SK-N-MC (cell line): ENCODE measurements at regions not wholly inside any gene's neighbourhood (a gene's known extent, or its start where the extent isn't known, plus 50 kb on each side); places are given as distances from the start of the nearest gene placed in this dataset.

Experiments used
- DNase-seq: peaks from one replicate; pipeline ENCODE4 v3.0.0-alpha.2; 2011; ENCODE audit warnings: low read depth, low spot score
- H3K27ac ChIP-seq: fragments of 200-600 bp; sonication (generic); 2 replicates; pipeline ENCODE4 v1.5.1; 2016; ENCODE audit warnings: mixed run types
- H3K36me3 ChIP-seq: fragments of 200-600 bp; sonication (generic); 2 replicates; pipeline ENCODE4 v1.6.1; 2017; ENCODE audit warnings: antibody characterized with exemption, low read length, mixed read lengths; ENCODE audit not compliant: insufficient read depth
- H3K4me3 ChIP-seq: fragments of 200-600 bp; sonication (generic); 2 replicates; pipeline ENCODE4 v1.5.1; 2016
- H3K9ac ChIP-seq: fragments of 200-600 bp; sonication (generic); 2 replicates; pipeline ENCODE4 v1.8.0; 2017; ENCODE audit warnings: mixed run types, mixed read lengths; ENCODE audit not compliant: insufficient read length
- H3K9me3 ChIP-seq: fragments of 200-600 bp; sonication (generic); 2 replicates; pipeline ENCODE4 v1.6.1; 2017; ENCODE audit warnings: low read depth, mild to moderate bottlenecking, antibody characterized with exemption, low read length, moderate library complexity, mixed read lengths
- EZH2 ChIP-seq: fragments of 200-600 bp; sonication (generic); IDR thresholded peaks from one replicate; pipeline ENCODE4 v1.6.1; 2017; ENCODE audit warnings: antibody characterized with exemption
- FOXP2 ChIP-seq: optimal IDR thresholded peaks from 2 replicates; pipeline ENCODE3; 2011; ENCODE audit warnings: mild to moderate bottlenecking, moderate library complexity; ENCODE audit not compliant: insufficient read depth; ENCODE audit errors: extremely low read length, control extremely low read depth
- POLR2AphosphoS5 ChIP-seq: IDR thresholded peaks from 2 replicates; pipeline ENCODE4 v1.6.1; 2012; ENCODE audit warnings: mild to moderate bottlenecking, low read depth, low read length, borderline replicate concordance

- no peak for TF ChIP-seq FOXP2
- no peak; the same call in 1 of the 2 replicates for TF ChIP-seq POLR2AphosphoS5
- no peak for TF ChIP-seq EZH2
- no peaks in the 10 kb centered on the region for H3K36me3 ChIP-seq
- H3K9ac ChIP-seq: no peak overlapping the region
- no peak for DNase-seq
- H3K9me3 ChIP-seq: no peaks in the 10 kb centered on the region
- no peak overlapping the region for H3K4me3 ChIP-seq
- H3K27ac ChIP-seq: no peak overlapping the region
These were observed 153.7 kb upstream of the GAP43 start for GRCh38 chr3:115469649-115470048.

GRCh38 chr3:115470254-115470653 lies 153.1 kb upstream of the GAP43 start:
- Histone ChIP-seq H3K36me3 (no peaks in the 10 kb centered on the region), H3K4me3 (no peak overlapping the region), H3K27ac (no peak overlapping the region), H3K9ac (no peak overlapping the region), H3K9me3 (no peaks in the 10 kb centered on the region)
- TF ChIP-seq POLR2AphosphoS5 (no peak), FOXP2 (no peak), EZH2 (no peak)
- no peak for DNase-seq

GRCh38 chr3:115475178-115476041 lies 147.9 kb upstream of the GAP43 start:
- DNase-seq: no peak
- no peak overlapping the region for H3K9ac ChIP-seq
- H3K36me3 ChIP-seq: no peaks in the 10 kb centered on the region
- no peak overlapping the region for H3K27ac ChIP-seq
- H3K9me3 ChIP-seq: no peaks in the 10 kb centered on the region
- H3K4me3 ChIP-seq: no peak overlapping the region
- TF ChIP-seq POLR2AphosphoS5: no peak
- TF ChIP-seq EZH2: no peak
- no peak for TF ChIP-seq FOXP2

GRCh38 chr3:115476472-115476871 lies 146.8 kb upstream of the GAP43 start:
- no peak overlapping the region for H3K4me3 ChIP-seq
- TF ChIP-seq FOXP2 (no peak), EZH2 (no peak), POLR2AphosphoS5 (no peak)
- H3K36me3 ChIP-seq: no peaks in the 10 kb centered on the region
- DNase-seq: no peak
- H3K9ac ChIP-seq: no peak overlapping the region
- H3K27ac ChIP-seq: no peak overlapping the region
- no peaks in the 10 kb centered on the region for H3K9me3 ChIP-seq

- no peak overlapping the region for H3K9ac ChIP-seq
- H3K36me3 ChIP-seq: no peaks in the 10 kb centered on the region
- H3K4me3 ChIP-seq: no peak overlapping the region
- TF ChIP-seq EZH2 (no peak), FOXP2 (no peak), POLR2AphosphoS5 (no peak)
- no peak overlapping the region for H3K27ac ChIP-seq
- DNase-seq: no peak
- no peaks in the 10 kb centered on the region for H3K9me3 ChIP-seq
These were observed 145.0 kb upstream of the GAP43 start for GRCh38 chr3:115478359-115478758.

- Histone ChIP-seq H3K4me3 (no peak overlapping the region), H3K9me3 (no peaks in the 10 kb centered on the region), H3K36me3 (no peaks in the 10 kb centered on the region), H3K27ac (no peak overlapping the region), H3K9ac (no peak overlapping the region)
- no peak for TF ChIP-seq FOXP2
- no peak for TF ChIP-seq POLR2AphosphoS5
- TF ChIP-seq EZH2: no peak
- DNase-seq: no peak
These were observed 136.4 kb upstream of the GAP43 start for GRCh38 chr3:115486880-115487279.

- H3K9ac ChIP-seq: no peak overlapping the region
- H3K36me3 ChIP-seq: no peaks in the 10 kb centered on the region
- no peak for DNase-seq
- H3K9me3 ChIP-seq: no peaks in the 10 kb centered on the region
- no peak overlapping the region for H3K27ac ChIP-seq
- TF ChIP-seq FOXP2: no peak
- TF ChIP-seq EZH2: no peak
- TF ChIP-seq POLR2AphosphoS5: no peak
- no peak overlapping the region for H3K4me3 ChIP-seq
These were observed 135.3 kb upstream of the GAP43 start for GRCh38 chr3:115487968-115488367.

- DNase-seq: no peak
- Histone ChIP-seq H3K27ac (no peak overlapping the region), H3K9ac (no peak overlapping the region), H3K9me3 (no peaks in the 10 kb centered on the region), H3K36me3 (no peaks in the 10 kb centered on the region), H3K4me3 (no peak overlapping the region)
- TF ChIP-seq EZH2 (no peak), FOXP2 (no peak), POLR2AphosphoS5 (no peak)
These were observed 134.9 kb upstream of the GAP43 start for GRCh38 chr3:115488409-115488808.

- no peak for DNase-seq
- no peak overlapping the region for H3K4me3 ChIP-seq
- no peak overlapping the region for H3K9ac ChIP-seq
- H3K9me3 ChIP-seq: no peaks in the 10 kb centered on the region
- no peak overlapping the region for H3K27ac ChIP-seq
- no peak for TF ChIP-seq FOXP2
- TF ChIP-seq EZH2: no peak
- no peak for TF ChIP-seq POLR2AphosphoS5
- H3K36me3 ChIP-seq: no peaks in the 10 kb centered on the region
These were observed 128.5 kb upstream of the GAP43 start for GRCh38 chr3:115494826-115495225.

GRCh38 chr3:115498421-115498820 lies 124.9 kb upstream of the GAP43 start:
- TF ChIP-seq FOXP2 (no peak), POLR2AphosphoS5 (no peak), EZH2 (no peak)
- Histone ChIP-seq H3K27ac (no peak overlapping the region), H3K9ac (no peak overlapping the region), H3K4me3 (no peak overlapping the region), H3K36me3 (no peaks in the 10 kb centered on the region), H3K9me3 (no peaks in the 10 kb centered on the region)
- no peak for DNase-seq
